ENCODE measurements at regions not wholly inside any gene's neighbourhood (a gene's known extent, or its start where the extent isn't known, plus 50 kb on each side); places are given as distances from the start of the nearest gene placed in this dataset.

- no peak for DNase-seq (ENCODE audit: extremely low spot score in 2 of 2)
- Histone ChIP-seq H3K9me3 (no peaks in the 10 kb centered on the region), H3K4me1 (peaks cover 5% of the 10 kb centered on the region), H3K27me3 (no peaks in the 10 kb centered on the region), H3K36me3 (no peaks in the 10 kb centered on the region), H3K27ac (no peak overlapping the region), H3K4me3 (no peak overlapping the region)
- TF ChIP-seq POLR2A (IDR thresholded peaks at IDR 0.05) (no peak), POLR2AphosphoS5 (IDR thresholded peaks at IDR 0.05; ENCODE audit: insufficient read depth in 1 of 2, low read depth in 1 of 2) (no peak)
- TF ChIP-seq, protein P1, sequence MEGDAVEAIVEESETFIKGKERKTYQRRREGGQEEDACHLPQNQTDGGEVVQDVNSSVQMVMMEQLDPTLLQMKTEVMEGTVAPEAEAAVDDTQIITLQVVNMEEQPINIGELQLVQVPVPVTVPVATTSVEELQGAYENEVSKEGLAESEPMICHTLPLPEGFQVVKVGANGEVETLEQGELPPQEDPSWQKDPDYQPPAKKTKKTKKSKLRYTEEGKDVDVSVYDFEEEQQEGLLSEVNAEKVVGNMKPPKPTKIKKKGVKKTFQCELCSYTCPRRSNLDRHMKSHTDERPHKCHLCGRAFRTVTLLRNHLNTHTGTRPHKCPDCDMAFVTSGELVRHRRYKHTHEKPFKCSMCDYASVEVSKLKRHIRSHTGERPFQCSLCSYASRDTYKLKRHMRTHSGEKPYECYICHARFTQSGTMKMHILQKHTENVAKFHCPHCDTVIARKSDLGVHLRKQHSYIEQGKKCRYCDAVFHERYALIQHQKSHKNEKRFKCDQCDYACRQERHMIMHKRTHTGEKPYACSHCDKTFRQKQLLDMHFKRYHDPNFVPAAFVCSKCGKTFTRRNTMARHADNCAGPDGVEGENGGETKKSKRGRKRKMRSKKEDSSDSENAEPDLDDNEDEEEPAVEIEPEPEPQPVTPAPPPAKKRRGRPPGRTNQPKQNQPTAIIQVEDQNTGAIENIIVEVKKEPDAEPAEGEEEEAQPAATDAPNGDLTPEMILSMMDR (IDR thresholded peaks at IDR 0.05) = no peak
- intact Hi-C loops (cut with DNase I) = no loop called here
Observed at GRCh38 chr6:87873556-87873955, 171.5 kb upstream of the AKIRIN2 start.

DNA sequence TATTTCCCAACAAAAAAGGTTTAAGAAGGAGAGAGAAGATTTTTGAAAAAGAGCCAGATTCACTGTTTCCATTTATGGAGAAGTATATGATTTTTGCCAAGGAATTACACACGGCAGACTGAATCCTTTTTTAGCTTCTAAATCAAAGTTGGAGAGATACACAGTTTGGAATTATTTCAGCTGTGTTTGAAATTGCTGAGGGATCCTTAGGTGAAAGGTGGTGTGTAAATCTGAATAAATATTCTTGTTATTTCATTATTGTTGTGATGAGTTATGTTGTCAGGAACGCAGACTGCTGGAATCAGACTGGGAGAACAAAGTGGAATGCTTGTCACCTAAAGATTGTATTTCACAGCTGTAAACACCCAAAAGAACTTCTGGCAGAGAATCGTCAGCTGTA lies 168.5 kb upstream of the AKIRIN2 start:
- Histone ChIP-seq H3K36me3 (no peaks in the 10 kb centered on the region), H3K9me3 (no peaks in the 10 kb centered on the region), H3K4me3 (no peak overlapping the region), H3K27ac (no peak overlapping the region), H3K27me3 (no peaks in the 10 kb centered on the region), H3K4me1 (peaks cover 5% of the 10 kb centered on the region)
- TF ChIP-seq, protein P1 (IDR thresholded peaks at IDR 0.05) = no peak
- TF ChIP-seq POLR2A (IDR thresholded peaks at IDR 0.05) (no peak), POLR2AphosphoS5 (IDR thresholded peaks at IDR 0.05; ENCODE audit: insufficient read depth in 1 of 2, low read depth in 1 of 2) (no peak)
- DNase-seq (ENCODE audit: extremely low spot score in 2 of 2) = no peak
- intact Hi-C loops (cut with DNase I) = no loop called here

- no peaks in the 10 kb centered on the region for H3K9me3 ChIP-seq
- H3K27me3 ChIP-seq = no peaks in the 10 kb centered on the region
- H3K4me1 ChIP-seq = peaks cover 5% of the 10 kb centered on the region
- no peaks in the 10 kb centered on the region for H3K36me3 ChIP-seq
- H3K4me3 ChIP-seq = no peak overlapping the region
- TF ChIP-seq POLR2AphosphoS5 (IDR thresholded peaks at IDR 0.05; ENCODE audit: insufficient read depth in 1 of 2, low read depth in 1 of 2) (no peak), POLR2A (IDR thresholded peaks at IDR 0.05) (no peak)
- TF ChIP-seq, protein P1 (IDR thresholded peaks at IDR 0.05) = no peak
- no peak for DNase-seq (ENCODE audit: extremely low spot score in 2 of 2)
- no peak overlapping the region for H3K27ac ChIP-seq
- intact Hi-C loops (cut with DNase I) = no loop called here
Observed at GRCh38 chr6:87869064-87869905, 167.3 kb upstream of the AKIRIN2 start.

DNA sequence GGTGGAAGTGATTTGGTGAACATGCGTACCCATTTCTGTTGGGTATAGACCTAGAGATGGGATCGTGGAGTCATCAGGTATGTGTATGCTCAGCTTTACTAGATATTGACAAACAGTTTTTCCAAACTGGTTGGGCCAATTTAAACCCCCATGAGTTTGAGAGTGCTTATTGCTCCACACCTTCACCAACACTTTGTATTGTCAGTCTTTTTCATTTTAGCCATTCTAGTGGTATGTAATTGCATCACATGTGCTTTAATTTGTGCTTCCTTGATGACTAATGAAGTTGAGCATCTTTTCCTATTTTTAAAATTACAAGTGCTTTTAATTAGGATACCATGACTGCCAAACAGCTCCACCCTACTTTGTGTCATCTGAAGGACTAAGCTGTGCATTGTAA lies 158.9 kb upstream of the AKIRIN2 start:
- no peaks in the 10 kb centered on the region for H3K27me3 ChIP-seq
- no peak for DNase-seq (ENCODE audit: extremely low spot score in 2 of 2)
- H3K27ac ChIP-seq = no peak overlapping the region
- H3K4me1 ChIP-seq = no peaks in the 10 kb centered on the region
- no peaks in the 10 kb centered on the region for H3K36me3 ChIP-seq
- intact Hi-C loops (cut with DNase I) = no loop called here
- no peak overlapping the region for H3K4me3 ChIP-seq
- TF ChIP-seq, protein P1 (IDR thresholded peaks at IDR 0.05) = no peak
- TF ChIP-seq POLR2AphosphoS5 (IDR thresholded peaks at IDR 0.05; ENCODE audit: insufficient read depth in 1 of 2, low read depth in 1 of 2) = no peak
- no peak for TF ChIP-seq POLR2A (IDR thresholded peaks at IDR 0.05)
- no peaks in the 10 kb centered on the region for H3K9me3 ChIP-seq

- H3K9me3 ChIP-seq = no peaks in the 10 kb centered on the region
- no peaks in the 10 kb centered on the region for H3K27me3 ChIP-seq
- intact Hi-C loops (cut with DNase I) = no loop called here
- H3K4me3 ChIP-seq = no peak overlapping the region
- no peaks in the 10 kb centered on the region for H3K36me3 ChIP-seq
- H3K27ac ChIP-seq = no peak overlapping the region
- no peak for TF ChIP-seq POLR2A (IDR thresholded peaks at IDR 0.05)
- TF ChIP-seq POLR2AphosphoS5 (IDR thresholded peaks at IDR 0.05; ENCODE audit: insufficient read depth in 1 of 2, low read depth in 1 of 2) = no peak
- TF ChIP-seq, protein P1 (IDR thresholded peaks at IDR 0.05) = no peak
- DNase-seq (ENCODE audit: extremely low spot score in 2 of 2) = no peak
- no peaks in the 10 kb centered on the region for H3K4me1 ChIP-seq
Observed at GRCh38 chr6:87858440-87858839, 156.4 kb upstream of the AKIRIN2 start.
